Stimulated activated CD8-positive, alpha-beta memory T cell treated with anti-CD3 and anti-CD28 coated beads, Interleukin-12 subunit alpha, Interleukin-12 subunit beta, amount 100 ng/mL, for 4 hours (primary cell): ENCODE measurements at regions not wholly inside any gene's neighbourhood (a gene's known extent, or its start where the extent isn't known, plus 50 kb on each side); places are given as distances from the start of the nearest gene placed in this dataset.
A peak's percentile ranks its signal among the peaks of the same experiment; 100 is the strongest.
"Not testable (repeated sequence)": the region's sequence is repeated elsewhere in the genome, so short reads cannot be mapped to it uniquely, and the experiment has no call there.

Source experiments
- DNase-seq: peaks from one replicate; pipeline ENCODE4 v3.0.0-alpha.2; 2020; ENCODE audit warnings: low read depth

- not testable (repeated sequence) for DNase-seq
Observed at GRCh38 chr7:97928844-97929243, 56.6 kb upstream of the ASNS start.

GRCh38 chr7:97927790-97928748, 55.9 kb upstream of the ASNS start:
- DNase-seq = peak; percentile 40
